HG02981 (cell line): ENCODE measurements at regions not wholly inside any gene's neighbourhood (a gene's known extent, or its start where the extent isn't known, plus 50 kb on each side); places are given as distances from the start of the nearest gene placed in this dataset.
"Not testable (repeated sequence)": the region's sequence is repeated elsewhere in the genome, so short reads cannot be mapped to it uniquely, and the experiment has no call there.

Experiments
- ATAC-seq: cut with Tn5 transposase; IDR thresholded peaks from one replicate; pipeline ENCODE4 v1.9.1; 2021; ENCODE audit warnings: mild to moderate bottlenecking, moderate library complexity; ENCODE audit not compliant: unreplicated experiment

GRCh38 chr7:115363916-115364315 lies 442.0 kb downstream of the MDFIC start:
- ATAC-seq, result no peak

GRCh38 chr7:115359955-115360354 lies 438.1 kb downstream of the MDFIC start:
- ATAC-seq, result no peak

DNA sequence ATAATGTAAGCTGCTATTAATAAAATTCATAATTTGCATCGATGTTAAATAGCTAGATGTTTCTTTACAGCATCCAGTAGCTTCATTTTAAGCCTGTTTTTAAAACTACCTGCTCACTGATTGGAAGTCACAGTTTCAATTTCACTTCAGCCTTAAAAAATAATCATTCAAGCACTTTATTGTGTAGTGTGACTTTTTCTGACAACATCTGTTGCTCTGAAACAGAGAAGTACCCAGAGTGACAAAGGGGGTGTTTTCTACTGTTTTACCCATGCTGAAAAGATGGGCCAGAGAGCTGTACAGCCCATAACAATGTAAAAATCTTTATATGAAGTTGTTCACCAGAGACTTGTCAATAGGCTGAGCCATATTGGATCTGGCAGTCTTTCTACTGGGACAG lies 437.2 kb downstream of the MDFIC start:
- no peak for ATAC-seq

GRCh38 chr7:115357703-115357999 lies 435.8 kb downstream of the MDFIC start:
- ATAC-seq, result no peak

DNA sequence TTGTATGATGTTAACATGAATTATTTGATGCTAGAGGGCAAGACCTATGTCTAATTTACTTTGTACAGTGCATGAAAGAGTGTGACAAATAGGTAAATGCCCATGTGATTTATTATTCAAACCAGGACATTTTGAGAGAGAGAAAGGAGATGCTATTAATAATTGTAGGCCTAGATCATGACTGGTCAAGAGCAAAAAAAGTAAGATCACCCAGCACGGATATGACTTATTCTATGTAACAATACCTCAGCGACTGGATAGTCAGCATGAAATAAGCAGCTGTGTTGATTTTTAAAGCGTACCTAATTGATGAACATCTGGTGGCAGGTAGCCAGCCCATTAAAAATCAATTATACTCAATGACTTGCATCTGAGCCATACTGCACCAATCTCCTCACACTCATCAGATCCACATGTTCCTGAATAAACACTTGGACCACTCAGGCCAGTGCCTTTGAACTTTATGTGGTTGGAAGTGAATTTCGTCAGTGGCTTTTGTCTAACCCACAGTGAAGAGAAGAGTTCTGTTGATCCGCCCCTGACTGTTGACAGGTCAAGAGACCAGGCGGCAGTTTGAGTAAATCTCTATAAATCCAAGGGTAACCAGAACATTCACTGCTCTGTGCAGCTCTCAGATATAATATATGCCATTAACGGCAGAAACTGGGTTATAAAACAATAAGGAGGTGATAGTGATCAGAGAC lies 435.3 kb downstream of the MDFIC start:
- ATAC-seq, result no peak

DNA sequence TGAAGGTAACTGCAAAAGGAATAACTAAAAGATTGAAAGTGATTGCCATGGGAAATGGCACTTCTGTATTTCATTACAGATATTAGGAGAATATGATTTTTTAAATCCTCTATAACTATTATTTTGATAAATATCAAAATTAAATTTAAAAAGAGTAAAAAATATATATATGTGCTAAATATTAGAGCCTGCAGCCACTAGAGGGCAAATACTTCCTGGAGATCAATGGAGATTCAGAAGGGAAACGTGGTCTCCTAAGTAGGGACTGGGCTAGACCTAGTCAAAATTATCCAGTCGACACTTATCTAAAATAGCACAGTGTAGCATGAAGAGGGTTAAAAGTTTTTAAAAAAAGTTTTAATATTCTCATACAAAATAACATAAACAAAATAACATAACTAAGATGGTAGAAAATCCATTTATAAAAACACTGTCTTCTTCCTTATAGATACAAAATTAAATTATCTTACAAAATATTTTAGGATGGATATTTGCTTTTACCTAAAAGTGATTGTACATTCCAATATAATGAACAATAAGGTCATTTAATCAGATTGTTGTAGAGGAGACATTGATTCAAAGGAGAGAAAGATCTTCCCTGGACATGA lies 434.3 kb downstream of the MDFIC start:
- ATAC-seq, result no peak

DNA sequence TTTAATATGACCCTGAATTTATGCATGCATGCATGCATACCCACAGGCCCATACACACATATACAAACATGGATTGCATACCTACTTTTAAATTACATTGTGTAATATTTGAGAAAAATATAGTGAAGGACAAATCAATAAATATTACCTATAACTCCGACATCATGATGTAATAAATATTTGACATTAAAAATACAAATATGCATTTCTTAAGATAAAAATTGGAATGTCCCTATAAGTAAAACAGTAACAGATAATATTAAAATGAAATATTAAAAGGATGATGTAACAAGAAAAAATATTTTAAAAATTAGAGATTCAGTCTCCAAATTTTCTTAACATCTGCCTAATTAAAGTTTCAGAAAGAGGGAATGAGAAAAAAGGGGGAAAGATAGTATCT lies 433.0 kb downstream of the MDFIC start:
- no peak for ATAC-seq

DNA sequence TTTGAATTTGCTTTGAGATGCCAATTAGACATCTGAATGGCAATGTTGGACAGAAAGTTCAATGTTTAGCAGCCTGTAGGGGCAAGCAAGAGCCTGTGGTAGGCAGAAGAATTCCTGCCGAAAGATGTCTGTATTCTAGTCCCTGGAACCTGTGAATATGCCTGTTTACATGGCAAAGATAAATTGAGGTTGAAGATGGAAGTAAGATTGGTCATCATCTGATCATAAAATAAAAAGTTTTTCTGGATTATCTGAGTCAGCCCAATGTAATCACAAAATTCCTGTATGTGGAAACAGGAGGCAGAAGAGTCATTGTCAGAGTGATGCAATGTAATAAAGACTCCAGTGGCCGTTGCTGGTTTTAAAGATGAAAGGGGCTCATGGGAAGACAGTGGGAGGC lies 430.5 kb downstream of the MDFIC start:
- no peak for ATAC-seq

- ATAC-seq, result no peak
These were observed 428.9 kb downstream of the MDFIC start for GRCh38 chr7:115350764-115351163.

DNA sequence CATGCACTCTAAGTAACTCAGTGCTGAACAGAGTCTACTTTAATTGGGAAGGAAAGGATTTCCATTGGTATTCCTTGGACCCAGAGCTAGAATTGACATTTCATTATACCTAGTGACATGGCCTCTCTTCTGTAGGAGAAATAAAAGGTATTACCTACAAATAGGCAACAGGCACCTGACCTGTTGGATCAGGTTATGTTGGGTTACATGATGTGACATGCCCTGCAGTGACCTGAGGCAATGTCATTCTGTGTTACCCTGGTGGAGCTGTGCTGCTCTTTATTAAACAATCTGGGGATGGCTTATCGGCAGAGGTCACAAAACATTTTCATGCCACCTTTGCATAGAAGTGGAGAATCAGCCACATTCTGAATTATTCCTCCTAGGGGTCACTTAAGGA lies 427.7 kb downstream of the MDFIC start:
- ATAC-seq, result no peak

DNA sequence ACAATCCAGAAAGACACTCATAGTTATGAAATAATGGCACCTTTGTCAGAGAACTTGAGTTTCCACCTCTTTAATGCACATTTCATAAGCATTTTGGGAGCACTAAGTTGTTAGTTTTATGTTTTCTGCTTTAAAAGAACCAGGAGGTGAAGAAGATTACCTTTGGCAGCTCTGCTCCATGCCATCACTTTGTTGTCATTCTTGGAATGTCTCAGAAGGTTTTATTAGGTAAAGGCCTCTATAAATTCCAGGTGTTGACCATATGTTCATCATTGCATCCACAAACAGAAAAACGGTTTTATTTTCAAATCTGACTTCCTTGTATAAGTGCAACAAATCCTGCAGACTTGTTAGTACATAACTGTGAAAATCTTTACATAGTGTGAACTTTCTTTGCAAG lies 424.8 kb downstream of the MDFIC start:
- no peak for ATAC-seq

DNA sequence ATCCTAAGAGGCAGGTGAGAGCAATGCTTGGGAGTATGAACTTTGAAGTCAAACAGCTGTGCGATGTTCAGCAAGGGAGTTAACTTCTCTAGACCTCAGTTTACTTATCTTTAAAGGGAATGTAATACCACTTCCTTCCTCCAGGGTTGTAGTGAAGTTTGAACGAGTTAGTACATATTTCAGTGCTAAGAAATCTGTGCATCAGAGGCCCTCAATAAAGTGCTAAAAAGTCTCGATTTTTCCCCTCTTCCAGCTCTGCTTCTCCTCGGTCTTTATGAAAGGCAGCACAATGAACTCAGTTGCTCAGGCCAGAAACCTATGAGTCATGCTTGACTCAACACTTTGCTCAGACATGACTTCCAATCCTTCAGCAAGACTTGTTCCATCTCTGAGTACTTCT lies 418.9 kb downstream of the MDFIC start:
- ATAC-seq, result peak; percentile 45

GRCh38 chr7:115338016-115338415 lies 416.1 kb downstream of the MDFIC start:
- ATAC-seq, result no peak

DNA sequence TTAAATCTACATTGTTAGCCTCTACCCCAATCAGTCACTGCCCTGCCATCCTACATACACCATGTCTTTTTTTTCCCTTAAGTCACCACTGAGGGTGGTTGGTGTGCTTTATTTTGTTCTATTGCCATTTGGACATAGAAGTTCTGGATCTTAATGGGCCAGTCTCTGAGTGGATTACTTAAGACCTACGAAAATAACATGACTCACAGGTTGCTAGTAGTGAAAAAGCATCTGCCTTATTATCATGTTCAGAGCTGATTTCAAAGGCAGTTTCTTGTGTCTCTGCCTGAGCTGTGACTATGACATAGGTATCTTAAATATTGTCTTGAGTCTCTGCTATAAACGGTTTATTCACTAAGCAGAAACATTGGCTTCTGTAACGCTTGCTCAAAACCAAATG lies 410.8 kb downstream of the MDFIC start:
- no peak for ATAC-seq

DNA sequence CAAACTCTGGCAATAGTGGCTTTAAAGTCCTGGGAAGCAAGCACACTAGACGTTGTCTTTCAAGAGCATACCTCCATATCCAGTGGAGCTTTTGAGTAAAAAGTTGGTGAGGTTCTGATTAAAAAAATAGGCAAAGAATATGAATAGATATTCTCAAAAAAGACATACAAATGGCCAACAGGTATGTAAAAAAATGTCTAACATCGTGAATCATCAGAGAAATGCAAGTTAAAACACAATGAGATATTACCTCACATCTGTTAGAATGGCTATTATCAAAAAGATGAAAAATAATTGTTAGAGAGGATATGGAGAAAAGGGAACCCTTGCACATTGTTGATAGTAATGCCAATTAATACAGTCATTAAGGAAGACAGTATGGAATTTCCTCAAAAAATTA lies 407.1 kb downstream of the MDFIC start:
- no peak for ATAC-seq

DNA sequence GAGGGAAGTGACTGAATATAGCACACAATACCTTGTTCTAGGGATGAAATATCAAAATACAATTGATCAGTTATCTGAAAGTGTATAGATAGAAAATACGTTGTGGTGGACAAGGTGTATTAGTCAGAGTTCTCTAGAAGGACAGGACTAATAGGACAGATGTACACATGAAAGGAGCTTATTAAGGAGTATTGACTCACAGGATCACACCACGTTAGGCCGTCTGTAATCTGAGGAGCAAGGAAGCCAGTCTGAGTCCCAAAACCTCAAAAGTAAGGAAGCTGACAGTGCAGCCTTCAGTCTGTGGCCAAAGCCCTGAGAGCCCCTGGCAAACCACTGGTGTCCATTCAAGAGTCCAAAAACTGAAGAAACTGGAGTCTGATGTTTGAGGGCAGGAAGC lies 406.1 kb downstream of the MDFIC start:
- no peak for ATAC-seq

GRCh38 chr7:115327326-115327725 lies 405.4 kb downstream of the MDFIC start:
- no peak for ATAC-seq

DNA sequence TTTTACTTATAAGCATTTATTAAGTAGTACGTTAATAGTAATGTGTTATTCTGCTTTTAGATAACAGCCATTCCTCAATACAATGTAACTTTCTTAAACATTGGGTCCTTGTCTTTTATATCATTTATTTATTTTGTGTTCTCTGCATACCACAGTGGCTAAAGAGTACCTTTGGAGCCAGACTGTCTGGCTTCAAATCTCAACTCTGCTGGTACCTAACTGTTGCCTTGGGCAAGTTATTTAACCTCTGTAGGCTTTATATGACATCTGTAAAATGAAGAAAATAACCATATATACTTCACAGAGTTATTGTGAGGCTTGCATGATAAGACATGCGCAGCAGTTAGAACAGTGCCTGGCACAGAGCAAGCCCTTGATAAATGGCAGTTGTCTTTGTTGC lies 397.6 kb downstream of the MDFIC start:
- no peak for ATAC-seq

- not testable (repeated sequence) for ATAC-seq
These were observed 388.4 kb downstream of the MDFIC start for GRCh38 chr7:115310316-115310715.

DNA sequence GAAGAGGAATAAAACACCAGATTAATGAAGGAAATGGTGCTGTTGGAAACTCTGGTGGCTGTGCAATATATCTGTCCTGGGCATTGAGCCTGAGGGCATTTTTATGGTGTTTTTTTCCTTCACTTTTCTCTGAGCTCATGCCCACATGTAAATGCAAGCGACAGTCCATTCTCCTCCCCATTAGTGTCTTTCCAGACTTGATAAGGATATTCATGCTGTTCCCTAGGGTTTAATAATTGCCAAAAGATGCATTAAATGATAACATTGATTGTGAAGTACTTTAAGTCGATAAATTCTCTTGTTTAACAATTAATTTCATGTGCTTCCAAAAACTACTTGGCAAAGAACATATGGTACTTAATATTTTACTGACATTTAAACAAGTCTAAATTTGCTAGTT lies 384.7 kb downstream of the MDFIC start:
- ATAC-seq, result no peak

DNA sequence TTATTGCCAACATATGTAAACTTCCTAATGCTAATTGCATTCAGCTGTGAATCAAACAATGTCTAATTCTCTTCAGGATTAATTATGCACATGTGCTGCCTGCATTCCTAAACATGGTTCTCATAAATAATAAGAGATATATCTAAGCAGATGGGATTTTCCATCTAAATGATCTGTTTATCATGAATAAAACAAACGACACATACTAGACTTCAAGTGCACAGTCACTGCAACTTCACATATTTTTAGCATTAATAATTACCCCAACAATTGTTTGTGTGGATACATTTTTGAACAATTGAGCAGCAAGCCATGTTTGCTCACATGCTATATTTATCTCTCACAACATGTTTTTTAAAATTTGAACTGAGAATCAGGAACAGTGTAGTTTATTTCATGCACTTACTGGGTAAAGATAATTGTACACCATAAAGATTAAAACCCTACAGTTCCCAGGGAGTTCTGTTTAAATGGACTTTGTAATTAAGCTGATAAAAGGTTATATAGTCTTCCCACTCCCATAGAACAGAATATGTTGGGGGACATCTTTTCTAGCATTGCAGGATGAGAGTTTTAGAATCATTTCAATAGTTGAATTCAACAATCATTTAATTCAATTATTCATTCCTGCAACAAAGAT lies 378.5 kb downstream of the MDFIC start:
- ATAC-seq, result no peak

GRCh38 chr7:115299397-115300037 lies 377.6 kb downstream of the MDFIC start:
- ATAC-seq, result no peak
